Left lung (tissue), 4 donors: ENCODE measurements at regions not wholly inside any gene's neighbourhood (a gene's known extent, or its start where the extent isn't known, plus 50 kb on each side); places are given as distances from the start of the nearest gene placed in this dataset.

ENCODE experiments used
- ATAC-seq: fragments of 200-7000 bp; cut with Tn5 transposase; one replicate; pipeline ENCODE4 v1.9.1; 2020; ENCODE audit warnings: moderate library complexity
- DNase-seq, 4 donors: peaks; one replicate each; pipeline ENCODE4 v3.0.0-alpha.2; 2013 to 2020
- H3K27ac ChIP-seq, 2 donors: fragments of 200-600 bp; sonication (generic) in 1 of 2; one replicate each; pipeline versions ENCODE4 v1.5.0 to v1.8.0; 2020 to 2021
- H3K27me3 ChIP-seq, 2 donors: fragments of 200-600 bp; sonication (generic) in 1 of 2; one replicate each; pipeline versions ENCODE4 v1.5.0 to v1.8.0; 2020 to 2021
- H3K36me3 ChIP-seq, 2 donors: fragments of 200-600 bp; sonication (generic) in 1 of 2; one replicate each; pipeline versions ENCODE4 v1.5.0 to v1.8.0; 2020 to 2021
- H3K4me1 ChIP-seq, 2 donors: fragments of 200-600 bp; one replicate each; pipeline ENCODE4 v1.8.0; 2021
- H3K4me3 ChIP-seq, 2 donors: fragments of 200-600 bp; sonication (generic) in 1 of 2; one replicate each; pipeline versions ENCODE4 v1.5.0 to v1.8.0; 2020 to 2021; ENCODE audit warnings: mild to moderate bottlenecking in 1 of 2
- H3K9me3 ChIP-seq, 2 donors: fragments of 200-600 bp; sonication (generic) in 1 of 2; one replicate each; pipeline versions ENCODE4 v1.5.0 to v1.8.0; 2020 to 2021
- CTCF ChIP-seq, 2 donors: fragments of 200-600 bp; sonication (generic) in 1 of 2; IDR thresholded peaks; one replicate each; pipeline versions ENCODE4 v1.5.0 to v1.8.0; 2021; ENCODE audit warnings: antibody characterized with exemption in 2 of 2
- intact Hi-C, 2 donors: fragments of 100-400 bp; cut with DNase I; formaldehyde crosslinking; loops; one replicate each; pipeline versions ENCODE4 v1.11.2 to v1.14.2; 2022
- donor health status: DM: no; HTN: yes; CAD: no.
- donor health status: DM: no; HTN: no; CAD: no.

GRCh38 chr2:56613254-56613653 lies 429.5 kb downstream of the CCDC85A start:
- Histone ChIP-seq H3K27me3 (no peaks in the 10 kb centered on the region), H3K9me3 (no peaks in the 10 kb centered on the region), H3K27ac (no peak overlapping the region), H3K4me1 (no peaks in the 10 kb centered on the region), H3K4me3 (no peak overlapping the region), H3K36me3 (no peaks in the 10 kb centered on the region)
- intact Hi-C loops = no loop called here
- DNase-seq (no peak), ATAC-seq (no peak)
- TF ChIP-seq CTCF (IDR thresholded peaks at IDR 0.05) = no peak

- intact Hi-C loops = no loop called here
- Histone ChIP-seq H3K4me1 (no peaks in the 10 kb centered on the region), H3K27me3 (no peaks in the 10 kb centered on the region), H3K4me3 (no peak overlapping the region), H3K36me3 (no peaks in the 10 kb centered on the region), H3K27ac (no peak overlapping the region), H3K9me3 (peaks cover 0 to 4% of the 10 kb centered on the region in 2 donors)
- ATAC-seq (no peak), DNase-seq (no peak)
- no peak for TF ChIP-seq CTCF (IDR thresholded peaks at IDR 0.05)
Observed at GRCh38 chr2:56613920-56614319, 430.1 kb downstream of the CCDC85A start.

- DNase-seq = no peak
- peaks cover 0 to 10% of the 10 kb centered on the region in 2 donors for H3K9me3 ChIP-seq
- H3K36me3 ChIP-seq = no peaks in the 10 kb centered on the region
- ATAC-seq = no peak
- no peak for TF ChIP-seq CTCF (IDR thresholded peaks at IDR 0.05)
- intact Hi-C loops = no loop called here
- no peaks in the 10 kb centered on the region for H3K4me1 ChIP-seq
- H3K27ac ChIP-seq = no peak overlapping the region
- H3K4me3 ChIP-seq = no peak overlapping the region
- H3K27me3 ChIP-seq = no peaks in the 10 kb centered on the region
Observed at GRCh38 chr2:56615760-56616159, 432.0 kb downstream of the CCDC85A start.

- intact Hi-C loops = no loop called here
- Histone ChIP-seq H3K36me3 (no peaks in the 10 kb centered on the region), H3K27me3 (no peaks in the 10 kb centered on the region), H3K9me3 (peaks cover 0 to 7% of the 10 kb centered on the region in 2 donors), H3K27ac (no peak overlapping the region), H3K4me3 (no peak overlapping the region), H3K4me1 (no peaks in the 10 kb centered on the region)
- ATAC-seq (no peak), DNase-seq (no peak)
- TF ChIP-seq CTCF (IDR thresholded peaks at IDR 0.05) = no peak
Observed at GRCh38 chr2:56624181-56624580, 440.4 kb downstream of the CCDC85A start.

- TF ChIP-seq CTCF (IDR thresholded peaks at IDR 0.05) = no peak
- Histone ChIP-seq H3K4me1 (no peaks in the 10 kb centered on the region), H3K27ac (no peak overlapping the region), H3K27me3 (no peaks in the 10 kb centered on the region), H3K9me3 (peaks cover 0 to 1% of the 10 kb centered on the region in 2 donors), H3K36me3 (no peaks in the 10 kb centered on the region), H3K4me3 (no peak overlapping the region)
- intact Hi-C loops = no loop called here
- DNase-seq (no peak), ATAC-seq (no peak)
Observed at GRCh38 chr2:56626927-56627326, 443.1 kb downstream of the CCDC85A start.
